ENCODE measurements at regions not wholly inside any gene's neighbourhood (a gene's known extent, or its start where the extent isn't known, plus 50 kb on each side); places are given as distances from the start of the nearest gene placed in this dataset.

GRCh38 chr15:93612953-93613352, 523.9 kb upstream of the RGMA start:
- no peak for TF ChIP-seq CTCF (IDR thresholded peaks at IDR 0.05)
- TF ChIP-seq POLR2A (IDR thresholded peaks at IDR 0.05), result no peak
